Neural cell (in vitro differentiated cells): ENCODE measurements at regions not wholly inside any gene's neighbourhood (a gene's known extent, or its start where the extent isn't known, plus 50 kb on each side); places are given as distances from the start of the nearest gene placed in this dataset.

Experiments
- H2AFZ ChIP-seq: fragments of 200-600, 300-800 bp; sonication (generic), shearing (Covaris generic); 2 replicates; pipeline ENCODE4 v1.6.0; 2014; ENCODE audit warnings: low read depth, mild to moderate bottlenecking, antibody characterized with exemption, low read length, moderate library complexity
- H3F3A ChIP-seq: fragments of 200-600 bp; shearing (Covaris generic); 2 replicates; pipeline ENCODE4 v1.6.1; 2016; ENCODE audit warnings: mild to moderate bottlenecking, moderate library complexity, mixed read lengths, antibody characterized with exemption, low read length; ENCODE audit not compliant: insufficient read depth, poor library complexity, severe bottlenecking
- H3K27ac ChIP-seq: fragments of 200-600, 300-800 bp; sonication (generic), shearing (Covaris generic); 2 replicates; pipeline ENCODE4 v1.5.1; 2014; ENCODE audit warnings: mild to moderate bottlenecking, low read length, moderate library complexity
- H3K27me3 ChIP-seq: fragments of 300-800, 200-600 bp; sonication (generic), shearing (Covaris generic); 2 replicates; pipeline ENCODE4 v1.6.0; 2014; ENCODE audit warnings: mild to moderate bottlenecking, low read depth, low read length, moderate library complexity; ENCODE audit not compliant: insufficient read depth
- H3K36me3 ChIP-seq: fragments of 300-800, 200-600 bp; sonication (generic), shearing (Covaris generic); 2 replicates; pipeline ENCODE4 v1.5.1; 2014; ENCODE audit warnings: mild to moderate bottlenecking, antibody characterized with exemption, low read length, moderate library complexity; ENCODE audit not compliant: insufficient read depth
- H3K4me2 ChIP-seq: fragments of 300-800, 200-600 bp; sonication (generic), shearing (Covaris generic); 2 replicates; pipeline ENCODE4 v1.6.0; 2014; ENCODE audit warnings: mild to moderate bottlenecking, low read length
- H3K4me3 ChIP-seq: fragments of 300-800, 200-600 bp; sonication (generic), shearing (Covaris generic); 2 replicates; pipeline ENCODE4 v1.5.1; 2014; ENCODE audit warnings: mild to moderate bottlenecking, low read length, moderate library complexity
- H3K79me2 ChIP-seq: fragments of 200-600 bp; shearing (Covaris generic); replicated peaks from 2 replicates; pipeline ENCODE4 v1.6.0; 2014; ENCODE audit warnings: mild to moderate bottlenecking, low read length, moderate library complexity; ENCODE audit not compliant: insufficient read depth
- H3K9ac ChIP-seq: fragments of 300-800, 200-600 bp; sonication (generic), shearing (Covaris generic); 2 replicates; pipeline ENCODE4 v1.6.1; 2016; ENCODE audit warnings: mild to moderate bottlenecking, low read length, mixed read lengths
- H3K9me2 ChIP-seq: fragments of 200-600 bp; shearing (Covaris generic); 2 replicates; pipeline ENCODE4 v1.6.1; 2016; ENCODE audit warnings: mild to moderate bottlenecking, low read length, mixed read lengths; ENCODE audit not compliant: insufficient read depth
- H3K9me3 ChIP-seq: fragments of 200-600, 300-800 bp; sonication (generic), shearing (Covaris generic); 2 replicates; pipeline ENCODE4 v1.6.1; 2016; ENCODE audit warnings: mild to moderate bottlenecking, mixed run types, low read length, moderate library complexity, mixed read lengths
- H4K20me1 ChIP-seq: fragments of 200-600 bp; shearing (Covaris generic); 2 replicates; pipeline ENCODE4 v1.6.1; 2016; ENCODE audit warnings: mild to moderate bottlenecking, mixed run types; ENCODE audit not compliant: insufficient read depth
- CTCF ChIP-seq: fragments of 450-650 bp; IDR thresholded peaks from 2 replicates; pipeline ENCODE4 v1.5.1; 2014; ENCODE audit warnings: antibody characterized with exemption, mild to moderate bottlenecking, moderate library complexity; ENCODE audit not compliant: poor library complexity, severe bottlenecking
- EP300 ChIP-seq: fragments of 450-650 bp; conservative IDR thresholded peaks from 2 replicates; pipeline ENCODE4 v1.6.1; 2014; ENCODE audit warnings: antibody characterized with exemption, mild to moderate bottlenecking, moderate library complexity; ENCODE audit not compliant: poor library complexity, severe bottlenecking
- EZH2 ChIP-seq: fragments of 200-600, 300-800 bp; shearing (Covaris generic), sonication (generic); IDR thresholded peaks from 2 replicates; pipeline ENCODE4 v1.6.1; 2014; ENCODE audit warnings: antibody characterized with exemption, low read length, borderline replicate concordance, mild to moderate bottlenecking; ENCODE audit not compliant: insufficient read depth, poor library complexity, severe bottlenecking
- MXI1 ChIP-seq: fragments of 450-650 bp; conservative IDR thresholded peaks from 2 replicates; pipeline ENCODE4 v1.6.1; 2014; ENCODE audit warnings: antibody characterized with exemption, mild to moderate bottlenecking; ENCODE audit not compliant: poor library complexity, severe bottlenecking
- POLR2AphosphoS5 ChIP-seq: IDR thresholded peaks from 2 replicates; pipeline ENCODE4 v1.6.1; 2012
- RAD21 ChIP-seq: fragments of 450-650 bp; conservative IDR thresholded peaks from 2 replicates; pipeline ENCODE4 v1.6.1; 2014; ENCODE audit warnings: antibody characterized with exemption, mild to moderate bottlenecking, moderate library complexity
- REST ChIP-seq: IDR thresholded peaks from 2 replicates; pipeline ENCODE4 v1.6.1; 2012; ENCODE audit warnings: borderline replicate concordance
- SMC3 ChIP-seq: fragments of 450-650 bp; conservative IDR thresholded peaks from 2 replicates; pipeline ENCODE4 v1.6.1; 2014; ENCODE audit warnings: antibody characterized with exemption, mild to moderate bottlenecking, moderate library complexity; ENCODE audit not compliant: poor library complexity
- TAF1 ChIP-seq: IDR thresholded peaks from 2 replicates; pipeline ENCODE4 v1.6.1; 2012; ENCODE audit warnings: low read depth

- Histone ChIP-seq H3K9me2 (no peaks in the 10 kb centered on the region), H2AFZ (no peak overlapping the region)
- no peak for TF ChIP-seq EP300
- no peak for TF ChIP-seq RAD21
- TF ChIP-seq EZH2, result no peak
- TF ChIP-seq TAF1, result no peak
- TF ChIP-seq MXI1, result no peak
- no peak for TF ChIP-seq REST
These were observed 177.2 kb downstream of the GIPC2 start for GRCh38 chr1:78222960-78223358.

GRCh38 chr1:78223417-78224215 lies 177.8 kb downstream of the GIPC2 start:
- Histone ChIP-seq H3F3A (no peaks in the 10 kb centered on the region), H2AFZ (no peak overlapping the region), H3K27ac (no peak overlapping the region), H3K4me3 (no peak overlapping the region), H4K20me1 (no peaks in the 10 kb centered on the region), H3K79me2 (no peaks in the 10 kb centered on the region), H3K36me3 (no peaks in the 10 kb centered on the region), H3K9me3 (no peaks in the 10 kb centered on the region), H3K9ac (no peak overlapping the region), H3K27me3 (no peaks in the 10 kb centered on the region), H3K9me2 (no peaks in the 10 kb centered on the region), H3K4me2 (no peak overlapping the region)
- TF ChIP-seq REST (no peak), CTCF (no peak), MXI1 (no peak), EZH2 (no peak), POLR2AphosphoS5 (no peak), EP300 (no peak), RAD21 (no peak), SMC3 (no peak), TAF1 (no peak)

More at GRCh38 chr1:78222960-78223358, 177.2 kb downstream of the GIPC2 start:
- Histone ChIP-seq H3K4me3 (no peak overlapping the region), H4K20me1 (no peaks in the 10 kb centered on the region), H3K27me3 (no peaks in the 10 kb centered on the region), H3K79me2 (no peaks in the 10 kb centered on the region), H3K36me3 (no peaks in the 10 kb centered on the region), H3K4me2 (no peak overlapping the region), H3K9me3 (no peaks in the 10 kb centered on the region), H3F3A (no peaks in the 10 kb centered on the region), H3K27ac (no peak overlapping the region), H3K9ac (no peak overlapping the region)
